Endodermal cell (in vitro differentiated cells): ENCODE measurements at regions not wholly inside any gene's neighbourhood (a gene's known extent, or its start where the extent isn't known, plus 50 kb on each side); places are given as distances from the start of the nearest gene placed in this dataset.

Experiments used
- DNase-seq: peaks from one replicate; pipeline ENCODE4 v3.0.0-alpha.2; 2017
- H3K27ac ChIP-seq: 2 replicates; pipeline ENCODE4 v1.5.1; 2013; ENCODE audit warnings: mild to moderate bottlenecking, low read depth, low read length, moderate library complexity
- H3K27me3 ChIP-seq: 2 replicates; pipeline ENCODE4 v1.6.1; 2013; ENCODE audit warnings: mild to moderate bottlenecking, low read length, moderate library complexity; ENCODE audit not compliant: insufficient read depth, control insufficient read depth, poor library complexity, severe bottlenecking
- H3K36me3 ChIP-seq: 2 replicates; pipeline ENCODE4 v1.7.0; 2013; ENCODE audit warnings: mild to moderate bottlenecking, low read length, moderate library complexity; ENCODE audit not compliant: control insufficient read depth, insufficient read depth
- H3K4me1 ChIP-seq: one replicate; pipeline ENCODE4 v1.7.0; 2013; ENCODE audit warnings: low read length; ENCODE audit not compliant: control insufficient read depth, insufficient read depth
- H3K4me3 ChIP-seq: 2 replicates; pipeline ENCODE4 v1.5.1; 2013; ENCODE audit warnings: mild to moderate bottlenecking, low read length, moderate library complexity
- H3K9ac ChIP-seq: 2 replicates; pipeline ENCODE4 v1.6.1; 2013; ENCODE audit warnings: mild to moderate bottlenecking, low read length, moderate library complexity; ENCODE audit not compliant: poor library complexity, severe bottlenecking; ENCODE audit errors: extremely low read depth
- H3K9me3 ChIP-seq: 2 replicates; pipeline ENCODE4 v1.6.1; 2013; ENCODE audit warnings: mild to moderate bottlenecking, low read length, moderate library complexity; ENCODE audit not compliant: control insufficient read depth
- H3K27ac Mint-ChIP-seq: 2 replicates; pipeline ENCODE4 v1.8.0; 2020; ENCODE audit warnings: mixed read lengths
- H3K27me3 Mint-ChIP-seq: 2 replicates; pipeline ENCODE4 v1.8.0; 2021; ENCODE audit warnings: mild to moderate bottlenecking, mixed read lengths; ENCODE audit not compliant: insufficient read depth
- H3K36me3 Mint-ChIP-seq: 2 replicates; pipeline ENCODE4 v1.8.0; 2020; ENCODE audit warnings: low read depth, mixed read lengths
- H3K4me1 Mint-ChIP-seq: 2 replicates; pipeline ENCODE4 v1.8.0; 2020; ENCODE audit warnings: mixed read lengths
- H3K4me3 Mint-ChIP-seq: 2 replicates; pipeline ENCODE4 v1.8.0; 2020; ENCODE audit warnings: mild to moderate bottlenecking, moderate library complexity, mixed read lengths
- H3K9me3 Mint-ChIP-seq: 2 replicates; pipeline ENCODE4 v1.8.0; 2020; ENCODE audit warnings: mild to moderate bottlenecking, mixed read lengths
- CTCF ChIP-seq: fragments of 200-600 bp; sonication (generic); conservative IDR thresholded peaks from 2 replicates; pipeline ENCODE4 v1.5.0; 2021; ENCODE audit warnings: antibody characterized with exemption, mild to moderate bottlenecking
- WGBS, 2 experiments: methylation state at CpG; one replicate each; pipeline versions ENCODE4 v1.1.5 to v1.1.7; 2013; ENCODE audit warnings: missing lambda C conversion rate in 2 of 2, mixed read lengths in 1 of 2; ENCODE audit not compliant: insufficient coverage in 1 of 2, insufficient read length in 1 of 2; 5-methylcytosine and 5-hydroxymethylcytosine counted together

- Histone ChIP-seq H3K9me3 (peaks cover 15% of the 10 kb centered on the region), H3K36me3 (no peaks in the 10 kb centered on the region), H3K27ac (no peak overlapping the region), H3K4me1 (no peaks in the 10 kb centered on the region), H3K9ac (no peak overlapping the region), H3K27me3 (no peaks in the 10 kb centered on the region), H3K4me3 (no peak overlapping the region)
- Mint-ChIP-seq H3K36me3 (no peaks in the 10 kb centered on the region), H3K4me1 (peaks cover 1% of the 10 kb centered on the region), H3K4me3 (no peak overlapping the region), H3K27ac (no peak overlapping the region), H3K9me3 (peaks cover 16% of the 10 kb centered on the region), H3K27me3 (no peaks in the 10 kb centered on the region)
- TF ChIP-seq CTCF, result no peak
- WGBS, 2 experiments, result 83% methylated on average over 2 of the region's 2 CpGs; no CpG with 5 or more reads in 1 of the 2 experiments
- no peak for DNase-seq
Observed at GRCh38 chr5:144979516-144980264, 809.0 kb downstream of the KCTD16 start.

- Histone ChIP-seq H3K9ac (no peak overlapping the region), H3K27ac (no peak overlapping the region), H3K4me1 (no peaks in the 10 kb centered on the region), H3K27me3 (no peaks in the 10 kb centered on the region), H3K4me3 (no peak overlapping the region), H3K36me3 (no peaks in the 10 kb centered on the region), H3K9me3 (peaks cover 23% of the 10 kb centered on the region)
- peaks cover 27% of the 10 kb centered on the region for H3K9me3 Mint-ChIP-seq
- peaks cover 3% of the 10 kb centered on the region for H3K4me1 Mint-ChIP-seq
- no peak for TF ChIP-seq CTCF
- DNase-seq, result no peak
- no peaks in the 10 kb centered on the region for H3K36me3 Mint-ChIP-seq
- WGBS, 2 experiments, result 98 to 100% methylated on average over 1 to 2 of the region's 3 CpGs
- no peak overlapping the region for H3K4me3 Mint-ChIP-seq
- no peak overlapping the region for H3K27ac Mint-ChIP-seq
- no peaks in the 10 kb centered on the region for H3K27me3 Mint-ChIP-seq
Observed at GRCh38 chr5:144972317-144972716, 801.6 kb downstream of the KCTD16 start.

GRCh38 chr5:144971108-144971850 is 800.6 kb downstream of the KCTD16 start:
- Mint-ChIP-seq H3K4me3 (no peak overlapping the region), H3K27me3 (no peaks in the 10 kb centered on the region)
- WGBS, 2 experiments, result 87 to 89% methylated on average over 5 of the region's 6 CpGs

More at GRCh38 chr5:144971108-144971850, 800.6 kb downstream of the KCTD16 start:
- TF ChIP-seq CTCF, result no peak
- H3K36me3 Mint-ChIP-seq, result no peaks in the 10 kb centered on the region
- H3K4me3 ChIP-seq, result no peak overlapping the region
- peaks cover 23% of the 10 kb centered on the region for H3K9me3 Mint-ChIP-seq
- H3K36me3 ChIP-seq, result no peaks in the 10 kb centered on the region
- peaks cover 23% of the 10 kb centered on the region for H3K9me3 ChIP-seq
- no peak overlapping the region for H3K9ac ChIP-seq
- no peak for DNase-seq
- H3K27ac ChIP-seq, result no peak overlapping the region
- no peaks in the 10 kb centered on the region for H3K27me3 ChIP-seq
- peaks cover 3% of the 10 kb centered on the region for H3K4me1 Mint-ChIP-seq
- H3K27ac Mint-ChIP-seq, result no peak overlapping the region
- H3K4me1 ChIP-seq, result no peaks in the 10 kb centered on the region
